ENCODE measurements at regions not wholly inside any gene's neighbourhood (a gene's known extent, or its start where the extent isn't known, plus 50 kb on each side); places are given as distances from the start of the nearest gene placed in this dataset.

GRCh38 chr20:23136893-23137745, 51.0 kb upstream of the CD93 start (continued):
- TF ChIP-seq TFE3 (CRISPR knock-in tag; IDR thresholded peaks at IDR 0.05) (no peak), ZNF561 (CRISPR knock-in tag; conservative IDR thresholded peaks at IDR 0.05) (no peak), RHOXF2B (CRISPR knock-in tag; conservative IDR thresholded peaks at IDR 0.05) (no peak), ZFPM2 (CRISPR knock-in tag; IDR thresholded peaks at IDR 0.05) (no peak), ATF7 (IDR thresholded peaks at IDR 0.05) (peak; percentile 54), HMGN3 (IDR thresholded peaks at IDR 0.05; ENCODE audit: borderline replicate concordance, extremely low read depth, insufficient read length, low read depth, low read length) (peak; percentile 73), ZNF77 (CRISPR knock-in tag; IDR thresholded peaks at IDR 0.05) (no peak), CHCHD3 (CRISPR knock-in tag; IDR thresholded peaks at IDR 0.05) (no peak), HEY1 (CRISPR knock-in tag; IDR thresholded peaks at IDR 0.05; ENCODE audit: borderline replicate concordance) (no peak), TARDBP (IDR thresholded peaks at IDR 0.05) (no peak), SMAD4 (CRISPR knock-in tag; conservative IDR thresholded peaks at IDR 0.05) (no peak; the same call in 1 of the 2 replicates), SNAPC5 (CRISPR knock-in tag; IDR thresholded peaks at IDR 0.05) (no peak), ZNF124 (CRISPR knock-in tag; IDR thresholded peaks at IDR 0.05) (no peak), ZBTB5 (IDR thresholded peaks at IDR 0.05) (no peak), XRCC4 (IDR thresholded peaks at IDR 0.05; ENCODE audit: extremely low read depth, insufficient read depth, insufficient read length) (no peak), ZNF274 (IDR thresholded peaks at IDR 0.05; ENCODE audit: borderline replicate concordance, low read depth, low read length) (no peak), FOXA3 (CRISPR knock-in tag; conservative IDR thresholded peaks at IDR 0.05 in 1 of 2, IDR thresholded peaks at IDR 0.05 in 1 of 2) (no peak), DACH1 (IDR thresholded peaks at IDR 0.05; ENCODE audit: partially characterized antibody) (no peak), PPARD (CRISPR knock-in tag; IDR thresholded peaks at IDR 0.05) (no peak), ADNP (tag; IDR thresholded peaks at IDR 0.05) (no peak), HNRNPUL1 (IDR thresholded peaks at IDR 0.05; ENCODE audit: low read length) (no peak), ZNF696 (CRISPR knock-in tag; conservative IDR thresholded peaks at IDR 0.05) (no peak), ZC3H11A (IDR thresholded peaks at IDR 0.05; ENCODE audit: low read depth, low read length) (no peak), FOS (IDR thresholded peaks at IDR 0.05; ENCODE audit: extremely low read depth, insufficient read length) (no peak), ZBTB49 (CRISPR knock-in tag; IDR thresholded peaks at IDR 0.05; ENCODE audit: borderline replicate concordance) (no peak)
